ELF-1 (cell line): ENCODE measurements at regions not wholly inside any gene's neighbourhood (a gene's known extent, or its start where the extent isn't known, plus 50 kb on each side); places are given as distances from the start of the nearest gene placed in this dataset.
"Not testable (repeated sequence)": the region's sequence is repeated elsewhere in the genome, so short reads cannot be mapped to it uniquely, and the experiment has no call there.

Source experiments
- DNase-seq: peaks from one replicate; pipeline ENCODE4 v3.0.0-alpha.2; 2016; ENCODE audit warnings: low read depth, low spot score

- DNase-seq = no peak
Measured at GRCh38 chr12:107581619-107582015, 104.0 kb upstream of the PWP1 start.

- no peak for DNase-seq
Measured at GRCh38 chr12:107583551-107583950, 102.0 kb upstream of the PWP1 start.

GRCh38 chr12:107584563-107584962 is 101.0 kb upstream of the PWP1 start:
- DNase-seq = no peak

GRCh38 chr12:107586256-107586970 is 99.2 kb upstream of the PWP1 start:
- no peak for DNase-seq

- no peak for DNase-seq
Measured at GRCh38 chr12:107590413-107590812, 95.2 kb upstream of the PWP1 start.

GRCh38 chr12:107590814-107591375 is 94.7 kb upstream of the PWP1 start:
- DNase-seq = no peak

GRCh38 chr12:107593713-107594381 is 91.8 kb upstream of the PWP1 start:
- DNase-seq = peak; percentile 34

GRCh38 chr12:107594995-107595394 is 90.6 kb upstream of the PWP1 start:
- DNase-seq = no peak

- no peak for DNase-seq
Measured at GRCh38 chr12:107597695-107598410, 87.7 kb upstream of the PWP1 start.

GRCh38 chr12:107598906-107599305 is 86.7 kb upstream of the PWP1 start:
- DNase-seq = no peak

GRCh38 chr12:107600581-107601144 is 84.9 kb upstream of the PWP1 start:
- no peak for DNase-seq

- DNase-seq = no peak
Measured at GRCh38 chr12:107602446-107602845, 83.2 kb upstream of the PWP1 start.

- DNase-seq = no peak
Measured at GRCh38 chr12:107605293-107605692, 80.3 kb upstream of the PWP1 start.

- DNase-seq = peak; percentile 82
Measured at GRCh38 chr12:107607464-107608392, 77.9 kb upstream of the PWP1 start.

GRCh38 chr12:107608779-107609178 is 76.8 kb upstream of the PWP1 start:
- not testable (repeated sequence) for DNase-seq

- DNase-seq = peak; percentile 58
Measured at GRCh38 chr12:107610021-107610859, 75.4 kb upstream of the PWP1 start.

GRCh38 chr12:107612508-107612907 is 73.1 kb upstream of the PWP1 start:
- DNase-seq = no peak

GRCh38 chr12:107616941-107617340 is 68.7 kb upstream of the PWP1 start:
- DNase-seq = no peak

- DNase-seq = no peak
Measured at GRCh38 chr12:107618106-107618505, 67.5 kb upstream of the PWP1 start.

GRCh38 chr12:107619831-107620230 is 65.8 kb upstream of the PWP1 start:
- no peak for DNase-seq
